NAMALWA (cell line): ENCODE measurements at regions not wholly inside any gene's neighbourhood (a gene's known extent, or its start where the extent isn't known, plus 50 kb on each side); places are given as distances from the start of the nearest gene placed in this dataset.
A peak's percentile ranks its signal among the peaks of the same experiment; 100 is the strongest.

Experiments used
- DNase-seq: peaks from one replicate; pipeline ENCODE4 v3.0.0-alpha.2; 2015; ENCODE audit warnings: low spot score

DNA sequence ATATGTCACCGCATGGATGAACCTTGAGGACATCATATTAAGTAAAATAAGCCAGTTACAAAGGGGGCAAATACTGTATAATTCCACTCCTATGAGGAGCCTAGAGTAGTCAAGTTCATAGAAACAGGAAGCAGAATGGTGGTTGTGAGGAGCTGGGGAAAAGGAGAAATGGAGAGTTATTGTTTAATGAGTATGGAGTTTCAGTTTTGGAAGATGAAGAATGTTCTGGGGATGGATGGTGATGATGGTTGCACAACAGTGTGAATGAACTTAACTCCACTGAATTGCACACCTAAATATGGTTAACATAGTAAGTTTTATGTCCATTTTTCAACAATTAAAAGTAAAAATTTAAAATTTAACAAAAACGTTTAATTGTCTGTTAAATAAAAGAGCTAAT lies 220.9 kb upstream of the JUN start:
- no peak for DNase-seq

DNA sequence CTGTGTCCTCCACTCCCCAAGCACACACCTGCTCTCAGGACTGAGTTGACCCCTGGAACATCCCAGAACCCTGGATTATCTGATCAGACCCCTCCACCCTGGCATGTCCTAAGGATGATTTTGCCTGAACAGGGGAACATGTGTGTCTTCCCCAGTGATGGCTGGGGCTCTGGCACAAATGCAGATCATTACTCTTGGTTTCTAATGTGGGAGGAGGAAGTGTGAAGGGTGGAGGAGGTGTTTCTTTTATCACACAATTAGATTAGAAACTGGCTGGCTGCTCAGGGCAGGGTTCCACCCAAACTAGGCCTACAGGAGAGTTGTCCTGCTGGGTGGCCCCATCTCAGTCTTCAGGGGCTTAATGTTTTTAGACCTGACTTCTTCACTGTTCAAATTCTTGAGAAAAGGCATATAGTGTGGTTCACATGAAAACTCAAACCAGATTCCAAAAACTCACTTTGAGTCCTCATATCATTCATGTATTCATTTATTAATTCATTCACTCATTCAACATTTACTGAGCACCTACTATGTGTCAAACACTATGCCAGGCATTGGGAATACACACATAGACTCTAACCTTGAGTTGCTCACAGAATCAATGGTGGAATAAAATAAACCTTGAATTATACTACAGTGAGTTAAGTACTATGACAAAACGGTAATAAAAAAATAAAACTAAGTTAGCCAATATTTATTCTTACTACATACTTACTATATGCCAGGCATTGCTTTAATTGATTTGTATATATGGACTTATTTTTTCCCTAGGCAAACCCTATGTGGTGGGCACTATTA lies 221.8 kb upstream of the JUN start:
- DNase-seq: no peak

DNA sequence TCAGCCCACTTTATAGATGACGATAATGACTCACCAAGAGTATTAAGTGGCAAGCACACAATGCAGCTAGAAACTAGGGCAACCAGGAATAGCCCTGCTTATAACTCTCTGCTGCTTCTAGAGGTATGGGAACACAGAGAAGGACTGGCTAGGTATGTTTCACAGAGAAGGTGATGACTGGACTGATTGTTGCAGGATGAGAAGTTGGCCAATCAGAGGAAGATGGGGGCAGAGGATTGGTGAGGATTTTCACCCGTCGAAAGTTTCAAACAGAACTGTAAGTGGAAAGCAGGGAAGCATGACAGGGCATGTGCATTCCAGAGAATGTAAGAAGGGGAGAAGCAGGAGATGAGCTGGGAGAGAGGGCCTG lies 222.4 kb upstream of the JUN start:
- no peak for DNase-seq

DNA sequence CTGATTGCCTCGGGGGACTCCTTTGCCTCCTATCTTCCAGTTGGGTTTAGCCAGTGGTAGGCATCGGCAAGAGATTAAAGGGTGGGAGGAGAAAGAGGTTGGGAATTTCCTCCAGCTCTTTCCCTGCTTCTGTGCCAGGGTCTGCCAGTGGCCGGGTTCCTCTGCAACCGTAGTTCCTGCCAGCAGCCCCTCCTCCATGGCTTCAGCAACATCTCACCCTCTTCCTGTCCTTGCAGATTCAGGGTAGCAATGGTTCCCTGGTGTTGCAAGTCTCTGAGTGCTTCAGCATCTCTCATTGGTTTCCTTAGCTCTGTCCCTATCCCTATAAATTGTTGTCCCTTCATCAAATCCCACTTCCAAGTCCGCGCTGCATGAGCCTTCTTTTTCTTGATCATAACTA lies 223.1 kb upstream of the JUN start:
- DNase-seq: no peak

DNA sequence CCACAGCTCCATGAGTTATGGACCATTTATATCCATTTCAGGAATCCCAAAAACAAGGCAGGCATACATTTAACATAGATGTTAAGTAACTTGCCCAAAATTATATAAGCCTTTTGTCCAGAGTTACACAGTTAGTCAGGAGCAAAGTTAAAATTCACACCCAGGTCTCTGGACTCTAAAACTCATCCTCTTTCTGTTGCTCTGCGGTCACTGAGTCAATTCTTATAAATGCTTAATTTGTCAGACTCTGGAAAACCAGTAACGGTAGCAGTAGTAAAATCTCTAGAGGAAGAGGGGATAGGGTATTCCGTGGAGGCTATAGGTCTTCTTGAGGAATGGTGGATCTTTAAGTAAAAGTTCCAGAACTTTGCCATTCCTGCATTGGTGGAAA lies 223.6 kb upstream of the JUN start:
- DNase-seq: no peak

DNA sequence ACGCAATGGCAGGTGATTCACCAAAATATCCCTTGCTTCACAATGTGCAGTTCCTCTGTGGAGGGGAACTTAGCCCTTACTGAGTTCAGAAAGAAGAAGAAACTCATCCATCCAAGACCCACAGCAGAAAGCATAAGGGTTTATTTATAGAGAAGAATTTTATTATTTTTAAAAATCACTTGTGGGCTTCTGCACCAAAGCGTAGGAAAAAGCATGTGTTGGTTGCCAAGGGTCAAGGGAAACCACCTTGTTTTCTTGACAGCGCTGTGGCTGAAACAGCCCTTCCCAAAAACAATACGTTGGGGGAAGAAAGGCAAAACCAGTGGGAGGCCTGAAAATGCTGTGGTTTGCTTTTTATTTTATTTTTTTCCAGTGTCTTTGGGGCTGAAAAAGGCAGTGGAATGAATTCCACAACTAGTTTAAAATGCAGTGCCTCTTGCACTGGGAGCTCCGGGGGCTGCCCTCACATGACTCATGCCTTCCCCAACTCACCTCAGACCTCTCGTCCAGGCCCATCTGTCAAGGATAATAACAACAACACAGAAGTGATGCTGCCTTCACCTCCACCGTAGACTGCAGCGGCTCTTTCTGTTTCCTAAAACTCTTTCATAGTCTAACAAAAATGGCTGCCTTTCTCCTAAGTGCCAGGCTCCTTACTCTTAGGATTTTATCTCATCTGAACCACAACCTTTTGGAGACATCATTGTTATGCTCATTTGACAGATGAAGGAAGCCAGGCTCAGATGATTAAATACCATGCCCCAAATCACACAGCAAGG lies 224.2 kb upstream of the JUN start:
- no peak for DNase-seq

DNA sequence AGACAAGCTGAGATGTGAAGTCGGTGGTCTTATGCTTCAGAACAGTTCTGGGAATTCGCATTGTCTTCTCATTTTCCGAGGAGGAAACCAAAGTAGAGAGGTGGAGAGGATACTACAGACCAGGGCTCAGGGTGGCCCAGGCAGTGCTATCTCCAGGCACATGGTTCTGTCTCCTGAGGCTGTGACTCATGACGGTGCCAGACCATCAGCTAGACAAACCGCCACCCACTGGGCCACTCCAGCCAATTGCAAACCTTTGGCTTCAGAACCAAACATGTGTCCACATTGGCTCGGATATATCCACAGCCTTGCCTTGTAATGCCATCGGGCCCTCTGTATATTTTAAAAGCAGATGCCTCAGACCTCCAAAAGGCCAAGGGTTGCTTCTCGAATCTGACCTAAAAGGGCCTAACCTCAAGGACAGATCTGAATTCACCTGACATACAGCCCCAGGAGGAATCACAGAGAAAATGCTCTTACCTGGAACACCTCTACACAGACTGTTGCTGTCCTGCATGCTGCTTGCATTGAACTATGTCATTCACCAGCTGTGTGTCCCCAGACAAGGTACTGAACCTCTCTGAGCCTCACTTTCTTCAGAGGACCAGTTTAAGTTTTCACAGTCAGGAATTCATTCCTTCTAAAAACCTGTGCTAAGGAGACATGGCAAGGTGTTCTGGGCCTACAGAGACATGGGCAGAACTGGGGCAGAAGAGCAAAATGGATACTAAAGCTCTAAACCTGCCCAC lies 224.9 kb upstream of the JUN start:
- no peak for DNase-seq

DNA sequence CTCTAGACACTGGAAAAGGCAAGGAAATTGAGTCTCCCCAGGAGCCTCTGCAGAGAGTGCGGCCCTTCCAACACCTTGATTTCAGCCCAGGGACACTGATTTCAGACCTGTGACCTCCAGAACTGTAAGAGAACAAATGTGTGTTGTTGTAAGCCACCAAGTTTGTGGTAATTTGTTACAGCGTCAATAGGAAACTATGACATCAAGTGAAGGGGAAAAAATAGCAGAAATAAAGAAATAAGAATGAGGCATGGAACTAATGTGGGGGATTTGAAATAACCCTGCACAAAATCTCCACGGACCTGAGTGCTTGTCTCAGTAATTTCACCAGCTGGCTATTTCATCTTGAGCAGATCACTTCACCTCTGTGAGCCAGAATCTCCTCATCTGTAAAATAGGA lies 227.8 kb upstream of the JUN start:
- DNase-seq: no peak

DNA sequence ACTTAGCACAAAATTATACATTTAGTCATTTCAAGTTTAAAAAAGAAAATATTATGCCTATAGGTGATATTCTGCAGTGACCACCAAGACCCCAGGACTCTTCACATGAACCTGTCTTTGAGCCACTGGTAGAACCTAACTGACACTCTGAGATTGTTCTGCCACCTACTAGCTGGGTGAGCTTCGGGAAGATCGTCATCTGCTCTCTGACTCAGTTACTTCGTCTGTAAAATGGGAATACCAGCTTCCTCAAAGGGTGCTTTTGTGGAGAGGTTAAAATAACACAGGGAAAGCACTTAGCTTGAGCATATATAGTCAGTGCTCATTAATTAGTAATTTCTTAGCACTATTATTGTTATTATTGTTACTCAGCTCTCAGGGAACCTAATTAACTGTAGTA lies 228.5 kb upstream of the JUN start:
- no peak for DNase-seq

DNA sequence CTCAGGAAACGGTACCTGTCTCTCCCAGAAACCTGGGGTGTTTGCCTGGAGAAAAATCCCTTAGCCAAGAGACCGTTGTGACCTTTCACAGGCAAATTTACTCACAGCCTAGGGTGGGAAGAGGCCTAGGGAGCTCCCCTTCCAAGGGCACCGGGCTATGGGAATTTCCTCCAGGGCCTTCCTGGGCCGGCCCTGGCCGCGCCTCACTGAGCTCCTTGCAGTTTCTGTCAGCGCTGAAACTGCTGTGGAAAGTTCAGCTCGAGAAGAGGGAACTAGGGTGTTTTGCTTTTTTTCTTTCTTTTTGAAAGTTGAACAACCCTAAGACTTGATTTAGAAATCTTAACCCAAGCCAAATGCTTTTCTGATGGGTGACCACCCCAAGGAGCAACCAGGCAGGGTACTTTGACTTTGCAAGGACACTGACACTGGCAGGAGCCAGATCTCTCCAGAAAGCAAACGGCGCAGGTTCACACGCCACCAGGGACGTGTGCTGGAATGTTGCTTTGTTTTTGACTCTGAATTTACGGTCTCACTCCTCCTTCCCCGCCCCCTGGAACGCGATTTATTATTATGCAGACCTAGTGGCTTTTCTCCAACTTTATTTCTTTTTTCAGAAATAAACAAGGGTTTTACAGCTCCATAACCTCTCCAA lies 229.6 kb upstream of the JUN start:
- no peak for DNase-seq

DNA sequence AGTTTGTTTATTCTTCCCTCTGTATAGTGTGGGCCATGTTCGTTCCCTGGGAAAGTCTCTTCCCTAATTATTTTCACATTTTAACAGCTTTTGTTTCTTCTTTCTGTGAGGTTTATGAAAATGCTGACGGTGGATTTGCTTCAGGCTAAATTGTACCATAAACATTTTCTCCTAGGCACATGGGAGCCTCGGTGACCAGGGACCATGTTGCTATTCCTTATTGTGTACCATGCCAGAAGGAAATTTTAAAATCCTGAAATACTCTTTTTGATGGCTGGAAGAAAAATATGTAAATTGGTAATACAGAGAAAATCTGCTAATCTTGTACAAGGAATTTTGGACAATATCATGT lies 230.1 kb upstream of the JUN start:
- no peak for DNase-seq

DNA sequence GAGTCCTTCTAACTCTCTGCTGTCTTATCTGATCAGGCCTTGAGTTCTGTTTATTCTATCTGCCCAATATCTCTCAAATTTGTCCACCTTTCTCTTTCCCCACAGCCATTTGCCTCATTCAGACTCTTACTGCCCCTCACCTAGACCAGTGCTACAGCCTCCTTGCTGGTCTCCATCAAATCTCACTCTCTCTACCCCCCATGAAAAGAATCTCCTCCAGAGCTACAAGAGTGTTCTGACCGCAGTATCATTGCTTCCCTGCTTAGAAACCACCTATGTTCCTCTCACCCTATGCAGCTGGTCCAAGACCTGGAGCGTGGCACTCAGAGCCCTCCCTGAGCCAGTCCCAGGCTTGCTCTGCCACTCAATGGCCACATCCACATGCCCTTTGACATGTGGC lies 231.0 kb upstream of the JUN start:
- no peak for DNase-seq

DNA sequence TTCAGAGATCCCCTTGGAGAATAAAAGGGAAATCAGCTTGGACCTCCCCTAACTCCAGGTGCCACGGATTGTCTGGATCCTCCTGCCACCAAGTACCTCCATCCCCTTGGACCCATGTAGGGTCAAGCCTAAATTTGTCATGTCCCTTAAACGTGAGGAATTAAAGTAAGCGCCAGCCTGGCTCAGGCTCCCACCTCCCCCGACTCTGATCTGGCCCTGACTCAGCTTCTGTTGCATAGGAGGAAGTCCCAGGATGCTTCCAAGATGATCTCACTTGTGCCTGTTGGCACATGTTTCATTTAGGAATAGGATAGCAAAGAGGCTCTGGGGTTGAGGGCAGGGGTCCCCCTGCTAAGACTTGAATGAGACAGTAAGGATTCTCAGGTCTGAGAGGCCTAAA lies 231.9 kb upstream of the JUN start:
- DNase-seq: no peak

DNA sequence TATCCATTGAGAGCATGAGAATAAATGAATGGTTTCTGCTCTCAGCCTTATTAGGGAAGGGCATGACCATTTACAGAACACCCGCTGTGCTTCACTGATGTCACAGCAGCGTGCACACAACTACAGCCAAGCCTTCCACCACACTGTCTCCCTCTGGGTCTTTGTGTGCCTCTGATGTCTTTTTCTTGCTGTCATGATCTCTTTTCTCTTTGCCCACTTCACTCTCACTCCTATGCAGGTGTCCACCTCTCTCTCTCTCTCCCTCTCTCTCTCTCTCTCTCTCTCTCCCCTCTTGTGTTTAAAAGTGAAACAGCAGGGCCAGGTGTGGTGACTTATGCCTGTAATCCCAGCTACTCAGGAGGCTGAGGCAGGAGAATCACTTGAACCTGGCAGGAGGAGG lies 232.5 kb upstream of the JUN start:
- no peak for DNase-seq

DNA sequence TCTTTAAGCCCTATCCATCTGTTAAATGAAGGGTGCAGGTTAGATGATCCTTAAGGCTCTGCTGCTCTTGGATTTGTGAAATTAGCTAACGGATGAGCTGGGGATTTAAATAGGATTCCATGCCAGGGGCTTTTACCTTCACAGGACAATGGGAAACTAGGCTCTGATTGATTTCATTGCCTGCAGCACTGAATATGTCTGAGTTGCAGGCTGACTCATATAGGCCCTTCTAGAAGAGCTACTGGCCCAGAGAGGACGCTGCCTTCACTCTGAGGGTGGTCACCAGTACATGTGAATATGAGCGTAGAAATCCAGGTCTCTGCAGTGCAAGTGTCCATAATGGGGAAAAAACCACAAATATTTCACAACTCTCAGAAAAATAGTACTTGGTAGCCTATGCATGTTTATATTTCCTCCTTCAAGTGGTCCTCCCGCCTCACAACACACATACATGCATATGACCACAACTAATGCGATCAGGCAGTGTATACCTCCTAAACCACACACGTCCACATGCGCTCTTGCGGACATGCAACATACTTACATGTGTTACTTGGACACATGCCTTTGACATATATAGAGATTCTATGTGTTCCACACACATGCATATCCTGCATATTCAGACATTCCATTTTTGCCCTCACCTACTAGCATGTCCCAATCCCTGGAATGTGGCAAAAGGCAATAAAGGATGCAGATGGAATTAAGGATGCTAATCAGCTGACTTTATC lies 233.8 kb upstream of the JUN start:
- DNase-seq: no peak

DNA sequence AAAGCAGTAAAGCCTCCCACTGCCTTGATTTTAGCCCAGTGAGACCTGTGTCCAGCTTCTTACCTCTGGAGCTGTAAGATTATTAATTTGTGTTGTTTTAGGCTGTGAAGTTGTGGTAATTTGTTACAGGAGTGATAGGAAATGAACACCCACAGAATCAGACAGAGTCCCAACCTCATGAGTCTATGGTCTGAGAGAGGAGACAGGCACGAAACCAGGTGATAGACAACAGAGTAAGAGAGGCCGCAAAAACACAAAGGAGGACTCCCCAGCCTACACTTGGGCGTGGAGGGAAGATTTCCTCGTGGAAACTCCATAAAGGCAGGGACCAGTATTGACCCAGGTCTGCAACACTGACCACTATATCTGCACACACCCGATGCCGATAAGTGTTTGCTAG lies 234.6 kb upstream of the JUN start:
- DNase-seq: no peak

DNA sequence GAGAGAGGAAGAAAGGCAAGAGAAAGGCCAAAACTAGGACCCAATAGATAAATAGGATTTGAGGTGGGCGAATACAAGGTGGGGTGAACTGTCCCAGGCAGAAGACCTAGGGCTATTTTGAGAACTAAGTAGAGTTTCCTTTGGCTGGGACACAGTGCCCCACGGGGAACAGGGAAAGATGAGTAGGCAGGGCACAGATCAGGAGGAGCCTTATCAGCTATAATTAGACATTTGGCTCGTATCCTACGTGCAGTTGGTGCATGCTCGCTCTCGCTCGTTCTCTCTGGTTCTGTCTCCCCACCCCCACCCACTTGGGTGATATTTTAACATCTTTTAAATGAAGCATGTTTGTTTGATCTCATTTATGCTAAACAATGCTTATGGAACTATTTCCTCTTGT lies 235.0 kb upstream of the JUN start:
- DNase-seq: no peak

DNA sequence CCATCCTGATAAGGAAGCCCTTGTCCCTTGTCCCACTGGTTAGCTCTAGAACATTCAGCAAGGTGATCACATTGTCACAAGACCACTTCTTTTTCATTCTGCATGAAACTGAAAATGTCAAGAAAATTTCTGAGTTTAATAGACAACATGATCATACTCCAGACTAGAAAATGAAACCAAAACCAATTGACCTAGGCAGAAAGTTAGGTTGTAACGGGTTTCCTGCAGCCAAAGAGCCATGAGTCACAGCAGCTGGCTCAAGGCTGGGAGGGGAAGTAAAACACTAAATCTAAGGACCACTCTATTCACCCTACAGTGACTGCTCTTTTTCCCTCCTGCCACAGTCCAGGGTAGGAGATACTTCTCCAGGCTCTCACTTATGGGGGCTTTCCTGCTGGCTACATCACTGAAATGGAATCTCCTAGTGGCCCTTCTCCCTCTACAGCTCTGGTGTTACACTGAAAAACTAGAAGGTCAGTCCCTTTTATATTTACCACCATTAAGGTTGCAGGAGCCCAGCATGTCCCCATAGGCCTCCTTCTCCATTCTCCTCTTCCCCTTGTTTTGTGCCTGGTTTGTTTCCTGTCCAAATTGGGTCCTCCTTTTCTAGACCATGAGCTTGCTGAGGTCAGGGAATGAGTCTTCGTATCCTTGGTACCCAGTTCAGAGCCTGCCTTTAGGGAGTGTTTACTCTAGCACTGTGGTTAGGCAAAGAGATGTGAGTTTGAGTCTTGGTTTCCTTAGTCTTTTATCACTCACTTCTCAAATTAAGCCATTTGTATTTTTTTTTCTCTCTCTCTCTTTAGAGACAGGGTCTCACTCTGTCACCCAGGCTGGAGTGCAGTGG lies 236.5 kb upstream of the JUN start:
- DNase-seq: peak; percentile 68

DNA sequence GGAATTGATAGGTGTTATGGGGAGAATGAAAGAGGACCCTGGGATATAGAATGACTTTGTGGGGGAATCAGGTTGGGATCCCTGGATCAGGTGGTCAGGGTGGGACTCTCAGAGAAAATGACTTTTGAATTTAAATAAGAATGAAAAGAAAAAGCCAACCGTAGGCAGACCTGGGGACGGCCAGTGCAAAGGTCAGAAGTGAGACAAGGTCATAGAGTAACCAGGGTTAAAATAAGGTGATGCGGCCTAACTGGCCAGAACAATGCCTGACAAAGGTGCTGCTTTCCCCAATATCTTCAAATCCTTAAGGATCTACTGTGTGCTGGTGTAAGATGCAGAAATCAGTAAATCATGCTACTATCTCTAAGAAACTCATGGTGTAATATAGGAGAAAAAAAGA lies 238.4 kb upstream of the JUN start:
- DNase-seq: no peak

DNA sequence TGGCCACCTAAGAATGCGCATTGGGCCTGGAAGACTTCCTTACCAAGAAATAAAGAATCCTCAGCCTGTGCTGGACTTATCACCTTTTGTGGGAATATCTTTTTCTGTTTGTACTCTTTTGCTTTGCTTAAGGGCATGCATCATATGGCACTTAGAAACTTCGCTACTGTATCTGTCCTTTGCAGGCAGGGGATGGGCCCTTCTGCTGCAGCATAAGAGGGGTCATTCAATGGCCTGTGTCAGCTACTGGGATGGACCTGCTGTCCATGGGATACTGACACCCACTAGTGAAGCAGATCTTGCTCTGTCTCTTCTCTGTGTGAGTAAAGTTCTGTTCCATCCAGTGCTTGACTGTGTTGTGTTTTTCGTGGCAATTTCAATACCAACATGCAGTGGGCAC lies 239.0 kb upstream of the JUN start:
- DNase-seq: no peak

DNA sequence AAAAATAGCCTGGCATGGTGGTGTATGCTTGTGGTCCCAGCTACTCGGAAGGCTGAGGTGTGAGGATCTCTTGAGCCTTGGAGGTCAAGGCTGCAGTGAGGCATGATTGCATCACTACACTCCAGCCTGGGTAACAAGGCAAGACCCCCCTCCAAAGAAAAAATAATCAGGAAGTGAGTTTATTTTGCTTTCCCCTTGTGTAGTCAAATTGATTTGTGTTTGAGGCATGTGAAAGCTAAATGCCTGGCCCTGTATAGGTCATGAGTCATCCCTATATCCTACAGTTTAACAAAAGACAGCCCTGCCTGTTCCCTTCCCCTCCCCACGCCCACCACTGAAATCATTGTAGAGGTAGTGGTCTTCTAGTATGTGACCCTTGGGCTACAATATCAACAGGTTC lies 241.4 kb upstream of the JUN start:
- no peak for DNase-seq
